ENCODE measurements at regions not wholly inside any gene's neighbourhood (a gene's known extent, or its start where the extent isn't known, plus 50 kb on each side); places are given as distances from the start of the nearest gene placed in this dataset.

DNA sequence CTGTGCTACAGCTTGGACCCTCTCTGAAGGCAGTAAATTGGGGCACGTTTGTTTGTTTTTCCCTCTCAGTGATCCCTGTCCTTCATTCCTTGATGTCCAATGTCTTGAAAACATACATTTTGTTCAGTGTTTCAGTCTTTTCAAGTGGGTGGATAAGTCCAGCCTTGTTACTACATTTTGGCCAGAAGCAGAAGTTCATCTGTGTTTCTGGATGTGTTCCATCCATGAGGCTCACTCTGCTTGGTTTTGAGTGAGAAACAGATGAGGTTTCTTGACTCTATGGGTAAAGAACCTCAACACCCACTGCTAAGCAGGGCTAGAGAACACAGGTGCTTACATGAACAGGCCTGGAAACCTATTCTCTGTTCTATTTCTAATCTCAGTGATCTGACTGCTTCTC, 74.5 kb upstream of the RFX8 start:
- DNase-seq = no peak
- ATAC-seq = no peak
- WGBS, 2 donors = 23 to 43% methylated on average over 1 of the region's 1 CpG
- no peak for TF ChIP-seq POLR2A (IDR thresholded peaks at IDR 0.05)
- TF ChIP-seq CTCF (IDR thresholded peaks at IDR 0.05) = no peak
- Histone ChIP-seq H3K4me3 (no peak overlapping the region), H3K27me3 (no peaks in the 10 kb centered on the region), H3K4me1 (no peaks in the 10 kb centered on the region), H3K9me3 (no peaks in the 10 kb centered on the region), H3K27ac (no peak overlapping the region), H3K36me3 (replicated peaks in 1 of 2; ENCODE audit: insufficient read depth in 1 of 2, low read depth in 2 of 2) (no peaks in the 10 kb centered on the region)
- intact Hi-C loops (cut with DNase I) = no loop called here

DNA sequence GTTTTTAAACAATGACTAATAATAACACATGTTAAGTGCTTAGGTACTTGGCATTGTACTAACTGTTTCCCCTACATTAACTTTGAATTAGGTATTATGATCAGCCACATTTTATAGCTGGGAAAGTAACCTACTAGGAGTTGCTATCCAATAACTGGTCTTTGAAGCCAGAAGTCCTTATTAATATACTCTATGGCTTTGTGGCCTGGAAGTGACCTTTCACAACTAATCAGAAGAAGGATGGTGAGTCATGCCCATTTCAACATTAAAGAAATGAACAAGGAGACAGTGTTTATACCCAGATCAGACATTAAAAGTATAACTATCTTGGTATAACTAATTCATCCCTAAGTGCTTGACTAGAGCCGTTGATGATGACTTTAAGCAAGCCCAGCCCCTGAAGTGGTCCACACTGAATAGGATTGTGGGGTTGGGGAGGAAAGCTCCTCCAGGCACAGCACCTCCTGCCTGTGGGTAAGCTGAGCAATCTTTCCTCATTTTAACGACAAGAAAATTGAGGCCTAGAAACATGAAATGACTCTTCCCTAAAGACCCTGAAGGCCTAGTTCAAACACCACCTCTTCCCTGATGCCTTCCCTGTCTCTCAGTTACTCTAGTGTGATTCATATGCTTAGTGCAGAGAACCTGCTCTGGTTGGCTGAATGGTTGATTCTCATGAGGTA, 71.6 kb upstream of the RFX8 start:
- WGBS, 2 donors = 75 to 77% methylated on average over 2 of the region's 2 CpGs
- Histone ChIP-seq H3K9me3 (no peaks in the 10 kb centered on the region), H3K4me1 (no peaks in the 10 kb centered on the region), H3K27ac (no peak overlapping the region), H3K4me3 (no peak overlapping the region), H3K36me3 (replicated peaks in 1 of 2; ENCODE audit: insufficient read depth in 1 of 2, low read depth in 2 of 2) (no peaks in the 10 kb centered on the region), H3K27me3 (no peaks in the 10 kb centered on the region)
- TF ChIP-seq POLR2A (IDR thresholded peaks at IDR 0.05) (no peak), CTCF (IDR thresholded peaks at IDR 0.05) (no peak)
- no peak for ATAC-seq
- intact Hi-C loops (cut with DNase I) = no loop called here
- no peak for DNase-seq

- Histone ChIP-seq H3K4me3 (no peak overlapping the region), H3K36me3 (replicated peaks in 1 of 2; ENCODE audit: insufficient read depth in 1 of 2, low read depth in 2 of 2) (no peaks in the 10 kb centered on the region), H3K27ac (no peak overlapping the region), H3K9me3 (no peaks in the 10 kb centered on the region), H3K4me1 (no peaks in the 10 kb centered on the region), H3K27me3 (no peaks in the 10 kb centered on the region)
- TF ChIP-seq CTCF (IDR thresholded peaks at IDR 0.05) (no peak), POLR2A (IDR thresholded peaks at IDR 0.05) (no peak)
- no peak for ATAC-seq
- DNase-seq = no peak
- intact Hi-C loops (cut with DNase I) = no loop called here
These were observed 71.0 kb upstream of the RFX8 start for GRCh38 chr2:101545950-101546349.

- Histone ChIP-seq H3K36me3 (replicated peaks in 1 of 2; ENCODE audit: insufficient read depth in 1 of 2, low read depth in 2 of 2) (no peaks in the 10 kb centered on the region), H3K4me1 (no peaks in the 10 kb centered on the region), H3K9me3 (no peaks in the 10 kb centered on the region), H3K4me3 (no peak overlapping the region), H3K27me3 (no peaks in the 10 kb centered on the region), H3K27ac (no peak overlapping the region)
- DNase-seq (no peak), ATAC-seq (no peak)
- intact Hi-C loops (cut with DNase I) = no loop called here
- 59 to 68% methylated on average over 3 of the region's 3 CpGs for WGBS, 2 donors
- no peak for TF ChIP-seq CTCF (IDR thresholded peaks at IDR 0.05)
- TF ChIP-seq POLR2A (IDR thresholded peaks at IDR 0.05) = no peak
These were observed 65.6 kb upstream of the RFX8 start for GRCh38 chr2:101540518-101540917.

DNA sequence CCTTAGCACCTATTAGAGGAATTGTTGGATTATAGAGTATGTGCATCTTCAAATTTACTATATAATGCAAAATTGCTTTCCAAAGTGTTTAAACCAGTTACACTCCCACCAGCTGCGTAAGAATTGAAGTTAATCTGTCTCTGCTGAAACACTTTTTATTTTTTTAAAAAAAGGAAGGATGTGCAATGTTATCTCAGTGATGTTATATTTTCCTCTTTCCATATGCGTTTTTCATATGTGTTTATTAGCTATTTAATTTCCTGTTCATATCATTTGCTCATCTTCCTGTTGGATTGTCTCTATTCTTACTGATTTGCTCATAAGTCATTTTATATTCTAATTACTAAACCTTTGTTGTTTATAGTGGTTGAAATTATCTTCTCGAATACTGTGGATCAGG, 63.2 kb upstream of the RFX8 start:
- WGBS, 2 donors = 67 to 84% methylated on average over 3 of the region's 3 CpGs
- DNase-seq (no peak), ATAC-seq (no peak)
- no peaks in the 10 kb centered on the region for H3K36me3 ChIP-seq (replicated peaks in 1 of 2; ENCODE audit: insufficient read depth in 1 of 2, low read depth in 2 of 2)
- no peaks in the 10 kb centered on the region for H3K27me3 ChIP-seq
- intact Hi-C loops (cut with DNase I) = no loop called here
- no peak overlapping the region for H3K4me3 ChIP-seq
- TF ChIP-seq CTCF (IDR thresholded peaks at IDR 0.05) (no peak), POLR2A (IDR thresholded peaks at IDR 0.05) (no peak)
- H3K4me1 ChIP-seq = no peaks in the 10 kb centered on the region
- no peak overlapping the region for H3K27ac ChIP-seq
- no peaks in the 10 kb centered on the region for H3K9me3 ChIP-seq
